ENCODE measurements at regions not wholly inside any gene's neighbourhood (a gene's known extent, or its start where the extent isn't known, plus 50 kb on each side); places are given as distances from the start of the nearest gene placed in this dataset.

GRCh38 chr1:167168424-167168823 lies 52.3 kb upstream of the POU2F1 start:
- no peaks in the 10 kb centered on the region for H3K9me3 ChIP-seq (ENCODE audit: low read length)
- no peaks in the 10 kb centered on the region for H3K9me3 Mint-ChIP-seq
- DNase-seq = no peak
- no peak overlapping the region for H3K4me3 ChIP-seq (ENCODE audit: low read length)
- H3K27ac ChIP-seq (ENCODE audit: low read depth, low read length) = no peak overlapping the region
- H3K4me3 Mint-ChIP-seq = no peak overlapping the region
- no peaks in the 10 kb centered on the region for H3K36me3 Mint-ChIP-seq
- H3K36me3 ChIP-seq (ENCODE audit: insufficient read depth, low read length) = no peaks in the 10 kb centered on the region
- ChIA-PET CTCF (no interaction called here), POLR2A (no interaction called here)
- H3K27ac Mint-ChIP-seq = no peak overlapping the region
- peaks cover 12% of the 10 kb centered on the region for H3K27me3 ChIP-seq (ENCODE audit: insufficient read depth, low read length, poor library complexity, severe bottlenecking)
- H3K27me3 Mint-ChIP-seq = peaks cover 14 to 60% of the 10 kb centered on the region in 2 donors
- peaks cover under 1 to 4% (median 3%) of the 10 kb centered on the region in 3 donors for H3K4me1 Mint-ChIP-seq
- H3K4me1 ChIP-seq (ENCODE audit: insufficient read depth, low read length) = no peaks in the 10 kb centered on the region

- no peaks in the 10 kb centered on the region for H3K9me3 ChIP-seq (ENCODE audit: low read length)
- H3K27me3 Mint-ChIP-seq = peaks cover 10 to 64% of the 10 kb centered on the region in 2 donors
- H3K9me3 Mint-ChIP-seq = no peaks in the 10 kb centered on the region
- no peaks in the 10 kb centered on the region for H3K4me1 ChIP-seq (ENCODE audit: insufficient read depth, low read length)
- peaks cover 12% of the 10 kb centered on the region for H3K27me3 ChIP-seq (ENCODE audit: insufficient read depth, low read length, poor library complexity, severe bottlenecking)
- H3K4me3 ChIP-seq (ENCODE audit: low read length) = no peak overlapping the region
- H3K36me3 ChIP-seq (ENCODE audit: insufficient read depth, low read length) = no peaks in the 10 kb centered on the region
- no peak for DNase-seq
- no peak overlapping the region for H3K27ac Mint-ChIP-seq
- POLR2A ChIA-PET = no interaction called here
- no peaks in the 10 kb centered on the region for H3K4me1 Mint-ChIP-seq
- CTCF ChIA-PET = no interaction called here
- H3K4me3 Mint-ChIP-seq = no peak overlapping the region
- H3K27ac ChIP-seq (ENCODE audit: low read depth, low read length) = no peak overlapping the region
- H3K36me3 Mint-ChIP-seq = no peaks in the 10 kb centered on the region
Observed at GRCh38 chr1:167169642-167170041, 51.0 kb upstream of the POU2F1 start.

All from CD8-positive, alpha-beta memory T cell (primary cell).